GM06990 (cell line): ENCODE measurements at regions not wholly inside any gene's neighbourhood (a gene's known extent, or its start where the extent isn't known, plus 50 kb on each side); places are given as distances from the start of the nearest gene placed in this dataset.
"Not testable (repeated sequence)": the region's sequence is repeated elsewhere in the genome, so short reads cannot be mapped to it uniquely, and the experiment has no call there.

Experiments
- DNase-seq: peaks from one replicate; pipeline ENCODE4 v3.0.0-alpha.2; 2011; ENCODE audit not compliant: insufficient read length; ENCODE audit errors: extremely low read depth
- H3K27me3 ChIP-seq: replicated peaks from 2 replicates; pipeline ENCODE4 v1.6.0; 2011; ENCODE audit warnings: low read length; ENCODE audit not compliant: control insufficient read depth, insufficient read depth
- H3K36me3 ChIP-seq: 2 replicates; pipeline ENCODE4 v1.5.1; 2011; ENCODE audit warnings: low read length; ENCODE audit not compliant: control insufficient read depth, insufficient read depth
- H3K4me3 ChIP-seq: replicated peaks from 2 replicates; pipeline ENCODE4 v1.5.1; 2011; ENCODE audit warnings: low read depth, mild to moderate bottlenecking, control low read depth, low read length
- TF ChIP-seq, protein P1 (sequence below): IDR thresholded peaks from 2 replicates; pipeline ENCODE4 v1.5.1; 2011; ENCODE audit warnings: low read length, control low read depth, mild to moderate bottlenecking, inconsistent platforms; ENCODE audit not compliant: insufficient read depth, poor library complexity, severe bottlenecking

DNA sequence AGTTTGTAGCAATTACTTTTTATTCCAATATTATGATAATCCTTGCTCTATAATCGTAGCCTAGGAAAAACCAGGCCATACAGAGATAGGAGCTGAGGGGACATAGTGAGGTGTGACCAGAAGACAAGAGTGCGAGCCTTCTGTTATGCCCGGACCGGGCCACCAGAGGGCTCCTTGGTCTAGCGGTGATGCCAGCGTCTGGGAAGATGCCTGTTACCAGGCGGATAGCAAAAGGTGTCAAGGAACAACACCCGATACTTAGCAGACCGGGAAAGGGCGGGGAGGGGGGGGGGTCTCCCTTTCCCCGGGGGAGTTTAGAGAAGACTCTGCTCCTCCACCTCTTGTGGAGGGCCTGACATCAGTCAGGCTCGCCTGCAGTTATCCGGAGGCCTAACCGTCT lies 67.1 kb upstream of the MUC20 start:
- not testable (repeated sequence) for H3K4me3 ChIP-seq, DNase-seq, H3K27me3 ChIP-seq, H3K36me3 ChIP-seq
- TF ChIP-seq, protein P1, sequence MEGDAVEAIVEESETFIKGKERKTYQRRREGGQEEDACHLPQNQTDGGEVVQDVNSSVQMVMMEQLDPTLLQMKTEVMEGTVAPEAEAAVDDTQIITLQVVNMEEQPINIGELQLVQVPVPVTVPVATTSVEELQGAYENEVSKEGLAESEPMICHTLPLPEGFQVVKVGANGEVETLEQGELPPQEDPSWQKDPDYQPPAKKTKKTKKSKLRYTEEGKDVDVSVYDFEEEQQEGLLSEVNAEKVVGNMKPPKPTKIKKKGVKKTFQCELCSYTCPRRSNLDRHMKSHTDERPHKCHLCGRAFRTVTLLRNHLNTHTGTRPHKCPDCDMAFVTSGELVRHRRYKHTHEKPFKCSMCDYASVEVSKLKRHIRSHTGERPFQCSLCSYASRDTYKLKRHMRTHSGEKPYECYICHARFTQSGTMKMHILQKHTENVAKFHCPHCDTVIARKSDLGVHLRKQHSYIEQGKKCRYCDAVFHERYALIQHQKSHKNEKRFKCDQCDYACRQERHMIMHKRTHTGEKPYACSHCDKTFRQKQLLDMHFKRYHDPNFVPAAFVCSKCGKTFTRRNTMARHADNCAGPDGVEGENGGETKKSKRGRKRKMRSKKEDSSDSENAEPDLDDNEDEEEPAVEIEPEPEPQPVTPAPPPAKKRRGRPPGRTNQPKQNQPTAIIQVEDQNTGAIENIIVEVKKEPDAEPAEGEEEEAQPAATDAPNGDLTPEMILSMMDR = peak; percentile 7

DNA sequence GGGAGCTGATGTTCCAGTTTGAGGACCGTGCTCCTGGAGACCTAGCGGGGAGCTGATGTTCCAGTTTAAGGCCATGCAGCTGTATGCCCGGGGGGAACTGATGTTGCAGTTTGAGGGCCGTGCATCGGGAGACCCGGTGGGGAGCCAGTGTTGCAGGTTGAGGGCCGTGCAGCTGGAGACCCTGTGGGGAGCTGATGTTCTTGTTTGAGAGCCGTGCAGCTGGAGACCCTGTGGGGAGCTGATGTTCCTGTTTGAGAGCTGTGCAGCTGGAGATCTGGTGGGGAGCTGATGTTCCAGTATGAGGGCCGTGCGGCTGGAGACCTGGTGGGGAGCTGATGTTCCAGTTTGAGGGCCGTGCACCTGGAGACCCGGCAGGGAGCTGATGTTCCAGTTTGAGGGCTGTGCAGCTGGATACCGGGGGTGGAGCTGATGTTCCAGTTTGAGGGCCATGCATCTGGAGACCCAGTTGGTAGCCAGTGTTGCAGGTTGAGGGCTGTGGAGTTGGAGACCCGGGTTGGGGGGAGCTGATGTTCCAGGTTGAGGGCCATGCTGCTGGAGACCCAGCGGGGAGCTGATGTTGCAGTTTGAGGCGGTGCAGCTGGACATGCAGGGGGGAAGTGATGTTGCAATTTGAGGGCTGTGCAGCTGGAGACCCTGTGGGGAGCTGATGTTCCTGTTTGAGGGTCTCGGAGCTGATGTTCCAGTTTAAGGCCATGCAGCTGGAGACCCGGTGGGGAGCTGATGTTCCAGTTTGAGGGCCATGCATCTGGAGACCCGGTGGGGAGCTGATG lies 64.4 kb upstream of the APOD start:
- not testable (repeated sequence) for DNase-seq, H3K36me3 ChIP-seq, H3K27me3 ChIP-seq, H3K4me3 ChIP-seq

DNA sequence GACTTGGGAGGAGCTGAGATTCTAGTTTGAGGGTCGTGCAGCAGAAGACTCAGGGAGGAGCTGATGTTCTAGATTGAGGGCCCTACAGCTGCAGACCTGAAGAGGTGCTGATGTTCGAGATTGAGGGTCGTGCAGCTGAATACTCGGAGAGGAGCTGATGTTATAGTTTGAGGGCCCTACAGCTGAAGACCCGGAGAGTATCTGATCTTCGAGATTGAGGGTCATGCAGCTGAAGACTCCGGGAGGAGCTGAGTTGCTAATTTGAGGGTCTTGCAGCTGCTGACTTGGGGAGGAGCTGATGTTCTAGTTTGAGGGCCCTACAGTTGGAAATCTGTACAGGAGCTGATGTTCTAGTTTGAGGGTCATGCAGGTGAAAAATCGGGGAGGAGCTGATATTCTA lies 62.1 kb upstream of the APOD start:
- not testable (repeated sequence) for H3K36me3 ChIP-seq, H3K4me3 ChIP-seq, DNase-seq, H3K27me3 ChIP-seq

DNA sequence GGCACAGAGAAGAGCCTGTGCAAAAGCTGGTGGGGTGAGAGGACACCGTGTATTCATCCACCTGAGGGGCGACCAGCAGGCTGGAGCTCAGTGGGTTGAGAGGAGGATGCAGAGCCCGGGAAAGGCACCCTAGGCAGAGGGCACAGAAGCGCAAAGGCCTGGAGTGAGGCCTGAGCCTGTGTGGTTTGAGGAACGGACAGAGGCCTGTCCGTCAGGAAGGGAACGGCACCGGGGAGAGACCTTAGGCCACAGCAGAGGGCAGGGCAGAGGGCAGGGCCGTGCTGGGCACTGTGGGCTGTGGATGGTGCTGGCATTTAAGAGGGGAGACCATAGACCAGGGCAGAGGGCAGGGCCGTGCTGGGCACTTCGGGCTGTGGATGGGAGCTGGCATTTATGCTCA lies 59.5 kb upstream of the APOD start:
- not testable (repeated sequence) for H3K27me3 ChIP-seq, DNase-seq, H3K4me3 ChIP-seq, H3K36me3 ChIP-seq

DNA sequence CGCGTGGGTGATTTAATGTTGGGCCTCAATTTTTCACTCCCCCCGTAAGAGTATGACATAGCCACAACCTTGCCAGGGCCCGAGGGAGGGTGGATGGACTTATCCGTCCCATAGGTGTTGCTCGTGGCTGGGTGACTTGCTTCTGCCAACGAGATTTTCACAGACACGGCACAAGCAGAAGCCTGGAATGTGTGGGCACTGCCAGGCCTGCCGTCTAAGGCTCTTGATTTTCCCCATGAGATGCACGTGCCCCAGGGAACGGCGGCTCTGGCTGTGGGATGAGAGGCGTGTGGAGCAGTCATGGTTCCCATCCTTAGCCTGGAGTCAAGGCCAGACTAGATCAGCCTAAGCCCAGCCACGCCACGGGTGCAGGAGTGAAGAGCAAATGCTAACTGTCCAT lies 58.6 kb upstream of the APOD start:
- DNase-seq, H3K27me3 ChIP-seq, H3K36me3 ChIP-seq, H3K4me3 ChIP-seq: not testable (repeated sequence)

DNA sequence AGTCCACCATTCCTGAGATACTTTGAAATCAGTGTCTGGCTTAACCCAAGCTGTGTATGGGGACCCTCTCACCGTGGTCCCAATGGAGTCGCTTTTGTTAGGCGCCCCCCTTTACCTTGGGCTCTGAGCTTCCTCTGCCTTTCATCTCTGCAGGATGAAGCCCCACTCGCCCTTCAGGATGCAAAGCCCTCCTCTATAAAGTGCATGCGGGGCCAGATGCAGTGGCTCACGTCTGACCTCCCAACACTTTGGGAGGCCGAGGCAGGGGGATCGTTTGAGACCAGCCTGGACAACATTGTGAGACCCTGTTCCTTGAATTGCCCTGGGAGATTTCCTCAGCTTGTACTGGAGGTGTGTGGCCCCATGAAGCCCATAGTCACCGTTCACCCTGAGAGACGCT lies 54.7 kb upstream of the APOD start:
- DNase-seq, H3K36me3 ChIP-seq, H3K4me3 ChIP-seq, H3K27me3 ChIP-seq: not testable (repeated sequence)

DNA sequence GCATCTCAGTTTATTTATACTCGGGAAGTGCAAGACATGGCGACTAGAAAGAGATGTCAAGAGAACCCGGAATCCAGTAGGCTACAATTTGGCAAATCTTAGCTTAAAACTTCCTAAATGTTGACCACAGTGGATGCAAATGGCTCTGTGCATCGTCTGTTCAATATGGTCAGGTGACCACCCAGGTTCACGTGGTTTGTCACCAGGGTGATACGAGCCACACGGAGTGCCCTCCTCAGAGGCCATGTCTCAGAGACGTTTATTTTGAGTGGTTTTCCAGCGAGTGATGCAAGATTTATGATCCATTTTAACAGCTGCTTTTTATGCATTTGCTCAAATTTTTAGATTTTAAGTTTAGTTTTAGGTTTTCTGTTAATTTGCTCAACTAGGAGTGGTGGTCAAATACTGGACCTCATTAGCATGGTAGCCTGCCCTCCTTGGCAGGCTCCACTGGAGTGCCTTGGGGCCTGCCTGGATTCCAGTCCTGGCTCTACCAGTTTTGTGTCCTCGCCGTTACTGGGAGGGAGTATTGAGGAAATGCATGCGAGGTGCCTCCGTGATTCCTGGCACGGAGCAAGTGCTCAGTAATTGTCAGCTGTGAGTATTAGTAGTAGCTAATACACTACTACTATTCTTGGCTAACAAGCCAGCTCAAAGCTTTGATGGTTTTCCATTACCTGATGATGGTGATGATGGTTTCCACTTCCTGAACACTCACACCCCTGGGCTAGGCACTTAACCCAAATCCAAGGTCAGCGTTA lies 53.9 kb upstream of the APOD start:
- not testable (repeated sequence) for H3K36me3 ChIP-seq, H3K4me3 ChIP-seq, DNase-seq, H3K27me3 ChIP-seq

DNA sequence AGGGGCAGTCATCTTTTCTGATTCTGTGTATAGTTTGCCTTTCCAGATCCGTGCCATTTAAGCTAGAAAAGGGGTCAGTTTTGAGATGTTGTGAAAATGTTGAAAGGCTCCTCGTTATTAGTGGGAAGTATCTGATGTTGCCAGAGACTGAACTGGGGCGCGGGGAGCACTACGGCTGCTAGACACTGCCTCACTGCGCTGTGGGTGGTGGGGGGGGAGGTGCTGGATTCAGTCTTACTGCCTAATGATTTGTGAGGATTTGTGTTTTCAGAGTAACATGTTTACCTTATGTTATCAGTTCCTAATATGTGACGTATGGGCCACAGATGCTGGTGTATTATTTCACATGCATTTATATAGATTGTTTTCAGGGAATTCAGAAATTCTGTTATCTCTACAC lies 53.3 kb upstream of the APOD start:
- H3K36me3 ChIP-seq, H3K4me3 ChIP-seq, DNase-seq, H3K27me3 ChIP-seq: not testable (repeated sequence)

DNA sequence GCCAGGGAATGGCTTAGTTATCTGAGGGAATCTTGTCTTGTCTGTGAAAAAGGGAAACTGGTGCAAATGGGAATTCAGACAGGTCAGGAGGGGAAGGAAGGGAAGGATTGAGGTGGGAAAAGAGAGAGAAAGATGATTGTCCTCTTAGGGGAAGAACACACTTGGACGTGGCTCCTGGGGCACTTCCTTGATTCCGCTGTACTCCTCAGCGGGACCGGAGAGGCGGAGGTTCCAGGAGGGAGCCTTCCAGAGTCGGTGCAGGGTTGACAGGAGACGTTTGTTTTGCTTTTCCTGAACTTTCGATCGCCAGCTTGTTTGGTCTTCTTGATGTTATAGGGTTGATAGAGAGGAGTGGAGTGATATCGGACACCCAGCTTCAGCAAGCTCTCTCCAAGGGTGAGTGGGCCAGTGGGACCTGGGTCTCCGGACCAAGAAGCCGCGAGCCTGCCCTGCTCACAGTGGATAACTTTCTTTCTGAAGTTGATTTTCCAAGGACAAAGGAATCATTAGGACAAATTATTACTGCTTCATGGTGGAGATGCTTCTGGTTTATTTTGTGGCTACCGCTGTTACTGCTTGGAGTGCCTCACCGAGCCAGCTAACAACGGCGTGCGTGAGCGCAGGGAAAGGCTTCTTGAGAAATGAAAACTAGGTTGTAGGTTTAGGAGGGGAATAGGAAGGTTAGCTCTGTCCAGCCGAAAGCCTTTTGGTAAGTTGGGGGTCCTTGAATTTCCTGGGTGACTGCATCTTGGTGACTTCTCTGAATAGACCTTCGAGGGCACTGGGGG lies 52.4 kb upstream of the APOD start:
- H3K27me3 ChIP-seq, DNase-seq, H3K36me3 ChIP-seq: not testable (repeated sequence)
- H3K4me3 ChIP-seq = peak overlapping the region; percentile 53

DNA sequence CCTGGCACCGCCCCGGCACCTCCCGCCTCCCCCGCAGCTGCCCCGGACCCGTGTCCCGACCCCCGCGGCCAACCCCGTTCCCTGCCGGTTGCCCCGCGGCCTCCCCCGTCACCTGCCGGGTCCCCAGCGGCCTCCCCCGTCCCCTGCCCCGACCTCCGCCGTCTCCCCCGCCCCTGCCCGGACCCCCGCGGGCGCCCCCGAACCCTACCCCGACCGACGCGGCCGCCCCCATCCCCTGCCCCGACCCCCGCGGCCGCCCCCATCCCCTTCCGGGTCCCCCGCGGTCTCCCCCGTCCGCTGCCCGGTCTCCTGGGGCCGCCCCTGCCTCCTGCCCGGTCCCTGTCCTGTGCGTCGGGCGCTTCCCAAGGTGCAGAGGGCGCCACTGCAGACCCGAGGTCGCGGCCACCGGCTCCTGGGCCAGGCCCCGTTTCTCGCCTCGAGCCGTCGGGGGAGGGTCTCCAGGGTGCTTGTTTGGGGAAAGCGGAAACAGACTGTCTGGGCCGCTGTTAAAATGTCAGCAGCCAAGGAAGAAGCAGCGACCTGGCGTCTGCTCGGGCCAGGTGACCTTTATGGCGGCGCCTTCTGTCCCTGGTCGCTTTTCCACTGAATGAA lies 51.6 kb upstream of the APOD start:
- H3K27me3 ChIP-seq, H3K36me3 ChIP-seq, H3K4me3 ChIP-seq, DNase-seq: not testable (repeated sequence)

DNA sequence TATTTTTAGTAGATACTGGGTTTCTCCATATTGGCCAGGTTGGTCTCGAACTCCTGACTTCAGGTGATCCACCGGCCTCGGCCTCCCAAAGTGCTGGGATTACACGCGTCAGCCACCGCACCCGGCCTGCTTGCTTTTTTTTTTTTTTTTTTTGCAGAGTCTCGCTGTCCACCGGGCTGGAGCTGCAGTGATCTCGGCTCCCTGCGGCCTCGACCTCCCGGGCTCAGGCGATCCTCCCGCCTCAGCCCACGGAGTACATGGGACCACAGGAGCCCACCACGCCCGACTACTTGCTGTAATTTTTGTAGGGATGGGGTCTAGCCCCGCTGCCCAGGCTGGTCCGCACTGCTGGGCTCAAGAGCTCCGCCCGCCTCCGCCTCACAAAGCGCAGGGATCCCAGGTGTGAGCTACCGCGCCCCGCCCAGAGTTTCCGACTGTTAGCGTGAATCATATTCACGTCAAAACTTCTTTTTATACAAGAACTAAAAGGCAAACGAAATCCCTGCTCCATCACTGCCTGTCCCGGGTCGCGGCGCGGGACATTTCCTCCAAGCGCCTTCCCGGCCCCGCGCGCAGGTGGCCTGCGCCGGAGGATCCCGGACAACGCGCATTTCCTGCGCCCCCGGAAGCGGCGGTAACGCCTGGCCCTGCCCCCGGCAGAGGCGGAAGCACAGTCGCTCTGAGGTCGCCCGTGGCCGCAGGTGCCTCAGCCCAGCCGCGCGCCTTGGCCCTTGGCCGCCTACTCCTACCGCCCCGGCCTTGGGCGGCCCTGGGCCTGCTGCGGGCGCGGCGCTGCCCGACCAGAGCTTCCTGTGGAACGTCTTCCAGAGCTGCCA lies 50.9 kb upstream of the APOD start:
- not testable (repeated sequence) for H3K36me3 ChIP-seq, DNase-seq, H3K27me3 ChIP-seq
- H3K4me3 ChIP-seq = peak overlapping the region; percentile 47
